ENCODE measurements at regions not wholly inside any gene's neighbourhood (a gene's known extent, or its start where the extent isn't known, plus 50 kb on each side); places are given as distances from the start of the nearest gene placed in this dataset.

- no peak overlapping the region for H3K27ac Mint-ChIP-seq
- peaks cover 4 to 21% (median 9%) of the 10 kb centered on the region in 3 donors for H3K27me3 Mint-ChIP-seq (ENCODE audit: low read depth in 3 of 3)
- Histone ChIP-seq H3K4me3 (replicated peaks in 1 of 3; ENCODE audit: low read depth in 2 of 3, low read length in 3 of 3) (no peak overlapping the region), H3K4me1 (ENCODE audit: control insufficient read depth in 1 of 2, insufficient read depth in 2 of 2, low read length in 2 of 2) (no peaks in the 10 kb centered on the region), H4K20me1 (ENCODE audit: insufficient read depth, low read length) (no peaks in the 10 kb centered on the region), H3K36me3 (replicated peaks in 1 of 2; ENCODE audit: control insufficient read depth in 1 of 2, insufficient read depth in 2 of 2, low read length in 2 of 2) (no peaks in the 10 kb centered on the region), H3K4me2 (replicated peaks; ENCODE audit: extremely low read depth, low read length, poor library complexity, severe bottlenecking) (no peak overlapping the region), H2AFZ (ENCODE audit: insufficient read depth, low read depth, low read length, poor library complexity, severe bottlenecking) (no peak overlapping the region), H3K9me3 (replicated peaks in 1 of 2; ENCODE audit: control insufficient read depth in 1 of 2, insufficient read depth in 1 of 2, low read length in 2 of 2) (no peaks in the 10 kb centered on the region), H3K27me3 (ENCODE audit: control insufficient read depth in 2 of 2, insufficient read depth in 2 of 2, low read length in 2 of 2) (no peaks in the 10 kb centered on the region), H3K79me2 (ENCODE audit: insufficient read depth, low read length) (no peaks in the 10 kb centered on the region), H3K27ac (ENCODE audit: low read depth in 1 of 2, low read length in 2 of 2) (no peak overlapping the region), H3K9ac (ENCODE audit: insufficient read depth, low read length, poor library complexity, severe bottlenecking) (no peak overlapping the region)
- no peak for DNase-seq
- intact Hi-C loops (cut with micrococcal nuclease) = no loop called here
- H3K36me3 Mint-ChIP-seq = no peaks in the 10 kb centered on the region
- H3K9me3 Mint-ChIP-seq = peaks cover 0 to 5% (median 0%) of the 10 kb centered on the region in 7 donors
- no CpG with 5 or more reads among the region's 3 CpGs for WGBS (ENCODE audit: insufficient coverage)
- H3K4me3 Mint-ChIP-seq = no peak overlapping the region
- H3K4me1 Mint-ChIP-seq = no peaks in the 10 kb centered on the region
- no peak for TF ChIP-seq CTCF (IDR thresholded peaks at IDR 0.05)
Measured at GRCh38 chr10:33493497-33493896, 159.0 kb upstream of the NRP1 start.

DNA sequence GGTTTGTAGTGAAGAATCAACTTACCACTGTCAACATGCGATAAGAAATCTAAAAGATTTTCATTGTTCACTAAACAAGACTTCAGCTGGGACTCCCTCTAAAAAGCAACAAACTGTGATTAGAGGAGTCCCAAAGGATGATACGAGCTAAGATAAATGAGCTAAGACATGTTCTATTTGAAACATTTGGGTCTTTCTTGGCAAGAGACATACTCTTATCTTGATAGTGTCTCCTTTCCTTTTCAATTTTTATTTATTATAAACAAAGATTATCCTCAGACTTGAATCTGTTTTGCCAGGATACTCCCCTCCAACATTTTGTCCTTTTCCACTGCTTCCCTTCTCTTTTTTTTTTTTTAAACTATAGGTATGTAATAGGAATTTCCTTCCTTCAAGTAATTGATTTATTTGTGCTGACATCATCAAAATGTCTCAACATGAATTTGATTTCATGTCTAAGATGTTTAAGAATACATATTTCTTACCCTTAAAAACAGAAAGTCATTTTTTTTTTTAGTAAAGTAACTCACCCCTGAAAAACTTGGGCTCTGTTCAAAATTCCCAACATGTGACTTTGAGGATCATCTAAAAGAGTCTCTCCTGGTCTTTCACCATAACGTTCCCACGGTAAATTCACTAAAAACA lies 158.4 kb upstream of the NRP1 start:
- Histone ChIP-seq H3K4me3 (replicated peaks in 1 of 3; ENCODE audit: low read depth in 2 of 3, low read length in 3 of 3) (no peak overlapping the region), H3K27me3 (ENCODE audit: control insufficient read depth in 2 of 2, insufficient read depth in 2 of 2, low read length in 2 of 2) (no peaks in the 10 kb centered on the region), H4K20me1 (ENCODE audit: insufficient read depth, low read length) (no peaks in the 10 kb centered on the region), H3K9me3 (replicated peaks in 1 of 2; ENCODE audit: control insufficient read depth in 1 of 2, insufficient read depth in 1 of 2, low read length in 2 of 2) (no peaks in the 10 kb centered on the region), H2AFZ (ENCODE audit: insufficient read depth, low read depth, low read length, poor library complexity, severe bottlenecking) (no peak overlapping the region), H3K36me3 (replicated peaks in 1 of 2; ENCODE audit: control insufficient read depth in 1 of 2, insufficient read depth in 2 of 2, low read length in 2 of 2) (no peaks in the 10 kb centered on the region), H3K27ac (ENCODE audit: low read depth in 1 of 2, low read length in 2 of 2) (no peak overlapping the region), H3K9ac (ENCODE audit: insufficient read depth, low read length, poor library complexity, severe bottlenecking) (no peak overlapping the region), H3K4me1 (ENCODE audit: control insufficient read depth in 1 of 2, insufficient read depth in 2 of 2, low read length in 2 of 2) (no peaks in the 10 kb centered on the region), H3K4me2 (replicated peaks; ENCODE audit: extremely low read depth, low read length, poor library complexity, severe bottlenecking) (no peak overlapping the region), H3K79me2 (ENCODE audit: insufficient read depth, low read length) (no peaks in the 10 kb centered on the region)
- DNase-seq = no peak
- Mint-ChIP-seq H3K4me3 (no peak overlapping the region), H3K36me3 (no peaks in the 10 kb centered on the region), H3K27ac (no peak overlapping the region), H3K4me1 (no peaks in the 10 kb centered on the region), H3K9me3 (peaks cover 0 to 5% (median 0%) of the 10 kb centered on the region in 7 donors), H3K27me3 (ENCODE audit: low read depth in 3 of 3) (peaks cover 4 to 18% (median 9%) of the 10 kb centered on the region in 3 donors)
- WGBS (ENCODE audit: insufficient coverage) = 60% methylated on average over 1 of the region's 4 CpGs
- intact Hi-C loops (cut with micrococcal nuclease) = no loop called here
- TF ChIP-seq CTCF (IDR thresholded peaks at IDR 0.05) = no peak

Data from CD14-positive monocyte (primary cell).